NCI-H446 (cell line): ENCODE measurements at regions not wholly inside any gene's neighbourhood (a gene's known extent, or its start where the extent isn't known, plus 50 kb on each side); places are given as distances from the start of the nearest gene placed in this dataset.

ENCODE experiments used
- DNase-seq, 2 experiments: peaks; one replicate each; lab custom pipeline; 2025; lab: John Stamatoyannopoulos, UW

DNA sequence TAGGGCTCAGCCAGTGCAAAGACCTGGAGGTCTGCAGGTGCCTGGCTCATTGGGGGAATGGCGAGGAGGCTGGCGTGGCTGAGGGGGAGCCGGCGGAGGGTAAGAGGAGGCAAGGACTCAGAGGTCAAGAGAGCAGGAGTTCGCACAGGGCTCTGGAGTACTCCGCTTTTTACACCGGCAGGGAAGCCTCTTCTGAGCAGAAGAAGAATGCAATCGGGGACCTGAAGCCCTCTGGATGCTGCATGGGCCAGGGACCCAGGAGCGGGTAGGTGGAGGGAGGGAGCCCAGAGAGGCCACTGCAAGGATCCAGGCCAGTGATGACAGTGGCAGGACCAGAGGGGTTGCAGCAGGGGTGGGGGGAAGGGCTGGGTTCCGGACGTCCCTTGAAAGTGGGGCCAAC is 70.4 kb upstream of the TAMM41 start:
- DNase-seq, result no peak

DNA sequence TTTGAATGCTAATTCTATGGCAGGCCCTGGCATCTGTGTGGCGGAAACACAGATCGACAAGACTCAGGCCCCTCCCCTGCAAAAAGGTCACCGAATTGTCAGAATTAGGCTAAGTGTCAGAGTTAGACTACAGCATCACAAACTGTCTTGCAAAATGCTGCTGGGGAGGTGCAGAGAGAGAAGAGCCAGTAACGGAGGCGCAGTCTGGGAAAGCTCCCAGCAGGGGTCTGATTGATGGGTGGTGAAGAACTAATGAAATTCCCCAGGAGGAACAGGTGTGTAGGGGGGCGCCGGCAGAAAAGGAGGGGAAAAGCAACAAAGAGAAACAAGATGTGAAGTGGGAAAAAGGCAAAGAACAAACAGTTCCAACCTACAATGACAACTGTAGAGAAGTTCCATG is 72.7 kb upstream of the TAMM41 start:
- DNase-seq, result no peak

DNA sequence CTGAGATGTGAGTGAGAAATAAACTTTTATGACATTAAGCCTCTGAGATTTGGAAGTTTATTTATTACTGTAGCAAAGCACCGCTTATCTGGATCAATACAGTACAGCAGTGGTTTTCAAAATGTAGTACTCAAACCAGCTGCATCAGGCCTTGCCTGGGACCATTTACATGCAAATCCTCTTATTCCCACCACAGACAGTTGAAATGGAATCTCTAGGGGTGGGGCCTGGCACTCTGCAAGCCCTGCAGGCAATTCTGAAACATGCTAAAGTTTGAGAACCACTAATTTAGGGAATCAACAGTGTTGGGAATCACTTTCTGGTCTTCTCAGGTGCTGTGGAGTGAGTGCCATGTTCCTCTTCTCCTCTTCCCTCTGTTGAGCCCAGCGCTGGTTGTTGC is 77.8 kb upstream of the TAMM41 start:
- DNase-seq, result no peak

DNA sequence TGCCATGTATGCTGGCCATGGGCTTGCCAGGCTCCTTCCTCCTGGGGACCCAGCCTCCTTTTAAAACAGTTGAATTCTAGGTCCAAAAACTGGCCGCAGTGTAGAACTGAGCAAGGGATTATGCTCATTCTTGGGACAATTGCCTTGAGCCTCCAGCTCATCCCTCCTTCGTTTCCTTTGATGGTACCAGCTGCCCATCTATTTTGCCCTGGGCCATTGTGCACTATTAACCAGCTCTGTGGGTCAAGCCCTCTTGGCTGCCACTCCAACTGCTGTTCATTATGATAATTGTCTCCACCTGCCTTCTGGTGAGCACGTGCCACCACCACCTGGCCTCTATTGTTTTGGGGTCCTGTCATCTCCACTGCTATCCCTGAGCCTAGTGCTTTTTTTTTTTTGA is 75.8 kb upstream of the SYN2 start:
- DNase-seq, result no peak

DNA sequence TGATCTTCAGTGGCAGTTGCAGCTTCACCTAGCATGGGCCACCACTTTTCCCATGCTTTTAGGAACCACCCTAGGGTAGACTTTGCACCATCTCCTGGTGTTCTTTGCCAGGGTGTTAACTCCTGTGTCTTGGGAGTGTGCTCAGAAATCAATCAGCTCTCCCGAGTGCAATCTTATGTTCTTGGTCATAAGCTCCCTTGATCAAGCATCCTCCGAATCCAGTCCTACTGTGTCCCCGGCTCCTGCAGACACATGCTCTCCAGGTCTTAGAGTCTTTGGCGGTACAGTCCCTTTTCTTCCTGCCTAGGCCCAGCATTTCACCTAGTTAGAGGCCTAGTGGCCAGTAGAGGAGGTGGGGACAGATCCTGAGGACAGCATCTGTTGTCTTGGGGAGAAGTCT is 74.7 kb upstream of the SYN2 start:
- no peak for DNase-seq

DNA sequence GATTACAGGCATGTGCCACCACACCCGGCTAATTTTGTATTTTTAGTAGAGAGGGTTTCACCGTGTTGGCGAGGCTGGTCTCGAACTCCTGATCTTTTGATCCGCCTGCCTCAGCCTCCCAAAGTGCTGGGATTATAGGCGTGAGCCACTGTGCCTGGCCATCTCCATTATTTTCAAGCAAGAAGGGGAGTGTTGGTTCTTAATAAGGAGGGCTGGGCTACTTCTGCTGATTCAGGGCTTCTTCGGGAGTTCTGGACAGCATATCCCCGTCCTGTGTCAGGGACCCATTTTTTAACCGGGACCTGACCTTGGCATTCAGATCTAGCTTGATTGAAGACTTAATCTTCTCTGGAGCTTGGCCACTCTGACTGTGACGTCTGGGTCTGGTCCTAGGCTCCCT is 74.1 kb upstream of the SYN2 start:
- DNase-seq, result no peak

DNA sequence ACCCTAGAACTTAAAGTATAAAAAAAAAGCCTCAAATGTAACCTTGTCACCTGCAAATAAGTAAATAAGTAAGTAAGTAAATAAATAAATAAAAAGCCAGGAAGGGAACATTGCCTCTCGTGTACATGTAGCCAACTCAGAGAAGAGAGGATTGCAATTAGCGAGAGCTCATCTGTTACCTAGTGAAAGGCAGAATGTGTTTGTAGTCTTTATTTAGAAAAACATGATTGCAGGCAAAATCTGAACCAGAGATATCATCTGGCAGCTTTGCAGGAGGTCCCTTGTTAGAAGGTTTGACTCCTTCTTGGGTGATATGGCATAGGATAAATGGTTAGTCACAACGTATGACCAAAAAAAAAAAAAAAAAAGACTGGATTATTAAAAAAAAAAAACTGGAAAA is 71.6 kb upstream of the SYN2 start:
- DNase-seq, result no peak

DNA sequence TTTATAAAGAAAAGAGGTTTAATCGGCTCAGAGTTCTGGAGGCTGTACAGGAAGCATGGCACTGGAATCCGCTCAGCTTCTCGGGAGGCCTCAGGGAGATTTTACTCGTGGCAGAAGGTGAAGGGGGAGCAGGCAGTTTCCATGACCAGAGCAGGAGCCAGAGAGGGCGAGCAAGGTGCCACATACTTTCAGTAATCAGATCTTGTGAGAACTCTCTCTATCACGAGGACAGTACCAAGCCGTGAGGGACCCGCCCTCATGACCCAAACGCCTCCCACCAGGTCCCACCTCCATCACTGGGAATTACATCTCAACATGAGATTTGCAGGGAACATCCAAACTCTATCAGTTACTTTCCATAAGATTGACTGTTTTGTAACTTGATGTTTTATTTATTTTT is 70.7 kb upstream of the SYN2 start:
- DNase-seq, result no peak

DNA sequence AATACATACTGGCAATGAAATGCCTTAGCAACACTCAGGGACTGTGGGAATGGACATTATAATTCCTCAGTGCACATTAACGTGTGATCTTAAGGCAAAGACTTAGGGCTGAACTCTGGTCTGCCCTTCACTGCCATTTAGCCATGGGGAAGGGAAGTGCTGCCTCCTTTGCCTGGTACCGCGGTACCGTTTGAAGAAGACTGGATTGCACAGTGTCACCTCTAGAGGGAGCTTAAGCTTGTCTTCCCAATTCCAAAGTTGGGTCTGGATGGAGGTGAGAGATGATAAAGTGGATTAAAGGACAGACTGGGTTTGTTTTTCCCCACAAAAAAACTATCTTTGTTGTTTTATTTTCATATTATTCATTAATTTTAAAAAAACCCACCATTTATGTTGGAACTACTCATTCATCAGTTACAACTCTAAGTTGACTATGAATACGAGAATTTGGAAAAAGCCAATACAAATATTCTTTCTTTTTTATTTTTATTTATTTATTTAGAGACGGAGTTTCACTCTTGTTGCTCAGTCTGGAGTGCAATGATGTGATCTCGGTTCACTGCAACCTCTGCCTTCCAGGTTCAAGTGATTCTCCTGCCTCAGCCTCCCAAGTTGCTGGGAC is 60.0 kb upstream of the SYN2 start:
- DNase-seq, result peak; percentile 22 to 64

DNA sequence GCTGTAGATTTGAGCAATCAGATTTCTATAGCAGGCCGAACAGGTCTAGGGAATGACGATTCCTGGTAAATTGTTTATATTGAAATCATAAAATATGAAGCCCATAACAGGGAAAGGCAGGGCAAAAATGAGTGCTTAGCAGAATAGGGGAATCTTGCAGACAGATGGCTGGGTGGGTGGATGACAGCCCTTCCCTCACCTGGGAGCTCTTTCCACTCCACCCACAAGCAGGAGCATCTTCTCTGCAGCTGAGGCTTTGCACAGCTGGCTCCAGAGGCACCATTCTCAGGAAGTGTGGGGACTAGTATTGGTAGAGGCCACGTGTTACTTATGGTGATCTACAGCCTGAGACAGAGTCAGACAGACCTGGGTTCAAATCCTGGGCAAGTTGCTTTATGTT is 55.9 kb upstream of the SYN2 start:
- DNase-seq, result no peak

DNA sequence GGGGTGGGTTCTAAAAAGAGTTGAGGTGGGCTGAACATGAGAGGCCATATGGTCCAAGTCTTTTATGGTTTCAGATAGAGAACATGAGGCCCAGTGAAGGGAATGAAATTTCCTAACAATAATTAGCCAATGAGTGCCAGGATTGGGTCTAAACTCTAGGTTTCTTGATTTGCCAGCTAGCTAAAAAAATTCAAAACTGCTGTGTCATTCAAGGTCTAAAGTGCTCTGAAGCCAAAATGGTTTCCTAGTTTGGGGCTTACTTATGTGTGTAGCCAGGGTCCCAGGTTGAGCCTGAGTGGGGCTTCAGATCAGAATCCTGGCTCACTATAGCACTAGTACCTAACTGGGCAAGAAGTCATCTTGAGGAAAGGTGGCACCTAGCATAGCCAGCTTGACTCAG is 55.3 kb upstream of the SYN2 start:
- no peak for DNase-seq

DNA sequence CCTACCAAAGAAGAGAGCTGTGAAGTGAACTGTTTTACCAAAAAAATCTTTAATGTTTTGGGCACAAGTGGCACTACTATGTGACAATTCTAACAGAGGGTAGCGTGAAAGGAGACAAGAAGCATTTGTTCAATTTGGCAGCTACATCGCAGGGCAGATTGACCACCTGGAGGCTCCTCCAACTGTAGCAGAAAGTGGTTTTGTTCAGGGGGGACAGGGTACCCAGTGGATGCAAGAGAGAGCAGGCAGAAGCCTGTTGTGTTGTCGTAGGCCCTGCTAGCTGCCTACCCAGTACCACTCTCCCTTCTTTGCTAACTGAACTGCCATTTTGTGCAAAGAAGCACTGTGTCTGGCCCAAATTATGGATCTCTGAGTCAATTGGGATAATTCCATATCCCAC is 54.8 kb upstream of the SYN2 start:
- DNase-seq, result no peak

DNA sequence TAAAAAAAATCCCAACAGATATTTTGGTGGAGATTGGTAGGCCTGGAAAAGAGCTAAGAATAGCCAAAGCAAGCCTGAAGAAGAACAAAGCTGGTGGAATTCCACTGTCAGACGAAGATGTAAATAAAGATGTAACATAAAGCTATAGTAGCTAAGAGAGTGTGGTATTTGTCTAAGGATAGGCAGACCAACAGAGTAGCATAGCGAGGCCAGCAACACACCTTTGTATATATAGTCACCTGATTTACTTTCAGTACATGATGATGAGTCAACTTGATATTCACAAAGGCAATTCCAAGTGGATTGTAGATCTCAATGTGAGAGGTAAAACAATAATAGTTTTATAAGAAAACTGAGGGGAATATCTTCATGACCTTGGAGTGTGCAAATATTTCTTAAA is 53.6 kb upstream of the SYN2 start:
- DNase-seq, result no peak

DNA sequence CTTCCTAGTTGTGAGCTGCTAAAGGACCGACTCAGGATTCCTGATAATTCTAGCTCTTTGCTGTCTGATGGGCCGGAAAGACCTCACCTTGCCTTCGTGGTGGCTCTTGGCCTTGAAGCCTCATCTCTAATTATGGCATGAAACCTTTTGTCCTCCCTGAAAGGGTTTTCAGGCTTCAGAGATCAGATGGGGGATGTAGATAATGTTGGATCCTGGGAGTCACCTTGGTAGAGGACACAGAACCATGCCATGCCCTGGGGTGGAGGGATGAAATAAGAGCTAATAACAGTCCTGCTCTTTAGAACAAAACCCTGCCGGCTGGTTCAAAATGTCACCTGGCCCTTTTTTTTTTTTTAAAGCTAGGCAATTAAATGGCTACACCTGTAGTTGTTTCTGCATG is 50.8 kb upstream of the SYN2 start:
- no peak for DNase-seq

DNA sequence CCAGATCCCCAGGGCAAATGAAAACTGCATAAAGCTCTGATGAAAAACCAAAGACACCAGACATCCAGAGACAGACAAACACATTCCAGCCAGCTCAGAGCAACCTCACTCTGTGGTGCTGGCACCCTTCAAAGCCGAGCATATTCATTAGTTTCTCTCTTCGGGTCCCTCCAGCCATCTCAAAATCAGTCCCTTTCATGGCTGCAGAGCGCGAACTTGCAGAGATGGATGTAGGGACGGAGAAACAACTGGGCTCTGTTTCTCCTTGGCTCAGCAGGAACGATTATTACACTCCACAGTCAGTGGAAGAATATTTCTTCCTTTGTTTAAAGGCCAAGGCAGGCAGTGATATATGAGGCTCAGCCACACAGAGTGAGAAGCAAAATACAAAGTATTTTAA is 50.4 kb upstream of the SYN2 start:
- DNase-seq, result no peak

DNA sequence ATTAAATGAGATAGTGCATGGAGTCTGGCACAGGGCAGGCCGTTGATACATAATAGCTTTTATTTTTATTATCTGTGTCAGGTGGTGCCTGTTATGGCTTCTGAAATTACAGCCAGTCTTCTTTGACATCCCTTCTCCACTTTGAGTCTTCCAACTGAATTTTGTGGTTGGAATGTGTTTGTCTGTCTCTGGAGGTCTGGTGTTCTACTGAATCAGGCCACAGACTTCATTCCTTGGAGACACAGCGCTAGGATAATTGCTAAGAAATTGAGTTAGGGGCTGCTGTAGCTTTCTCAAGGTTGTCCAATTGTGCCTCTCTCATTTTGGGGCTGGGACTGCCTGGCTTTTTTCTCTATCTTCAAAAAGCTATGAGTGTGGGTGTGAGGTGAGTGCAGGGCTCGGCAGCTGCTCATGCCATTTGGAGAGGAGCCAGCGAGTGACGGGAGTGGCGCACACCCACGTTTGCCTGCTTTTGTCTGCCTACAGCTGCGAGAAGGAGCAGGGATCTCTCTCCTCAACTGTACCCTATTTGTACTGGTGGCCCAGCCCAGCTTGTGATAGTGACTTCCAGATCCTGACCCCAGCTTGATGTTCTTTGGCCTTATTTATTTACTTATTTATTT is 49.8 kb upstream of the SYN2 start:
- no peak for DNase-seq
